GM19099 (cell line): ENCODE measurements at regions not wholly inside any gene's neighbourhood (a gene's known extent, or its start where the extent isn't known, plus 50 kb on each side); places are given as distances from the start of the nearest gene placed in this dataset.

Experiments used
- POLR2A ChIP-seq: IDR thresholded peaks from 3 replicates; pipeline ENCODE4 v1.6.1; 2011; ENCODE audit warnings: low read depth; ENCODE audit not compliant: insufficient read length; ENCODE audit errors: extremely low read depth

GRCh38 chr9:129435988-129436717 is 184.7 kb downstream of the C9orf50 start:
- TF ChIP-seq POLR2A, result no peak

GRCh38 chr9:129435291-129435690 is 185.6 kb downstream of the C9orf50 start:
- no peak for TF ChIP-seq POLR2A

- no peak for TF ChIP-seq POLR2A
Observed at GRCh38 chr9:129434187-129434586, 186.7 kb downstream of the C9orf50 start.

- TF ChIP-seq POLR2A, result no peak
Observed at GRCh38 chr9:129432297-129433154, 188.4 kb downstream of the C9orf50 start.

GRCh38 chr9:129430940-129431643 is 189.8 kb downstream of the C9orf50 start:
- no peak for TF ChIP-seq POLR2A

- TF ChIP-seq POLR2A, result no peak
Observed at GRCh38 chr9:129428864-129429577, 191.9 kb downstream of the C9orf50 start.

GRCh38 chr9:129427149-129427548 is 193.8 kb downstream of the C9orf50 start:
- no peak for TF ChIP-seq POLR2A

- TF ChIP-seq POLR2A, result no peak
Observed at GRCh38 chr9:129423216-129423615, 197.7 kb downstream of the C9orf50 start.

- no peak for TF ChIP-seq POLR2A
Observed at GRCh38 chr9:129422843-129423192, 198.1 kb downstream of the C9orf50 start.

GRCh38 chr9:129422032-129422842 is 198.7 kb downstream of the C9orf50 start:
- no peak for TF ChIP-seq POLR2A

- TF ChIP-seq POLR2A, result no peak
Observed at GRCh38 chr9:129421371-129421770, 199.5 kb downstream of the C9orf50 start.

GRCh38 chr9:129420721-129421120 is 200.2 kb downstream of the C9orf50 start:
- TF ChIP-seq POLR2A, result no peak

GRCh38 chr9:129419382-129419899 is 201.5 kb downstream of the C9orf50 start:
- no peak for TF ChIP-seq POLR2A

GRCh38 chr9:129418451-129418850 is 202.4 kb downstream of the C9orf50 start:
- no peak for TF ChIP-seq POLR2A
